Left cardiac atrium (tissue), 4 donors: ENCODE measurements at regions not wholly inside any gene's neighbourhood (a gene's known extent, or its start where the extent isn't known, plus 50 kb on each side); places are given as distances from the start of the nearest gene placed in this dataset.
A peak's percentile ranks its signal among the peaks of the same experiment; 100 is the strongest.
"Not testable (repeated sequence)": the region's sequence is repeated elsewhere in the genome, so short reads cannot be mapped to it uniquely, and the experiment has no call there.

Source experiments
- ATAC-seq, 2 donors: fragments of 200-7000 bp; cut with Tn5 transposase; one replicate each; pipeline ENCODE4 v1.9.1; 2020; ENCODE audit warnings: mild to moderate bottlenecking in 2 of 2, moderate library complexity in 2 of 2
- DNase-seq: peaks from one replicate; pipeline ENCODE4 v3.0.0-alpha.2; 2020
- intact Hi-C, 2 donors: fragments of 100-400 bp; cut with DNase I; formaldehyde crosslinking; loops; one replicate each; pipeline versions ENCODE4 v1.14.1 to v1.15.1; 2022 to 2023
- donor health status: DM: no; HTN: yes; CAD: no.
- donor health status: DM: no; HTN: yes; CAD: no; lungs with severe emphysema.
- donor health status: DM: yes; HTN: yes; CAD: no.
- donor health status: Dilated cardiomyopathy.

- intact Hi-C loops: no loop called here
- DNase-seq (no peak), ATAC-seq (no peak)
These were observed 408.2 kb downstream of the BCOR start for GRCh38 chrX:39689376-39690104.

- DNase-seq (no peak), ATAC-seq (no peak)
- intact Hi-C loops: no loop called here
These were observed 407.0 kb downstream of the BCOR start for GRCh38 chrX:39690541-39691415.

GRCh38 chrX:39691724-39692123 lies 406.0 kb downstream of the BCOR start:
- no peak for ATAC-seq
- DNase-seq: no peak
- intact Hi-C loops: no loop called here

GRCh38 chrX:39692796-39693195 lies 405.0 kb downstream of the BCOR start:
- no peak for ATAC-seq
- intact Hi-C loops: no loop called here
- no peak for DNase-seq

GRCh38 chrX:39693298-39693697 lies 404.5 kb downstream of the BCOR start:
- intact Hi-C loops: no loop called here
- no peak for ATAC-seq
- DNase-seq: no peak

GRCh38 chrX:39702636-39703035 lies 395.1 kb downstream of the BCOR start:
- ATAC-seq, DNase-seq, intact Hi-C loops: not testable (repeated sequence)

GRCh38 chrX:39703307-39703706 lies 394.5 kb downstream of the BCOR start:
- intact Hi-C loops: no loop called here
- ATAC-seq (no peak), DNase-seq (no peak)

GRCh38 chrX:39704590-39704989 lies 393.2 kb downstream of the BCOR start:
- ATAC-seq (no peak), DNase-seq (no peak)
- intact Hi-C loops: no loop called here

GRCh38 chrX:39705290-39705689 lies 392.5 kb downstream of the BCOR start:
- intact Hi-C loops: no loop called here
- ATAC-seq (peak; percentile 72 to 95), DNase-seq (peak; percentile 75)

GRCh38 chrX:39709364-39709763 lies 388.4 kb downstream of the BCOR start:
- DNase-seq (no peak), ATAC-seq (no peak)
- intact Hi-C loops: no loop called here

- no peak for ATAC-seq
- no peak for DNase-seq
- intact Hi-C loops: no loop called here
These were observed 387.9 kb downstream of the BCOR start for GRCh38 chrX:39709812-39710211.

GRCh38 chrX:39710776-39711175 lies 387.0 kb downstream of the BCOR start:
- DNase-seq: no peak
- intact Hi-C loops: no loop called here
- ATAC-seq: no peak

- DNase-seq (no peak), ATAC-seq (no peak)
- intact Hi-C loops: no loop called here
These were observed 383.3 kb downstream of the BCOR start for GRCh38 chrX:39714471-39714870.

GRCh38 chrX:39716401-39716800 lies 381.4 kb downstream of the BCOR start:
- DNase-seq: no peak
- intact Hi-C loops: no loop called here
- no peak for ATAC-seq

GRCh38 chrX:39716802-39717540 lies 380.8 kb downstream of the BCOR start:
- intact Hi-C loops: no loop called here
- ATAC-seq (no peak), DNase-seq (no peak)

- ATAC-seq: no peak
- intact Hi-C loops: no loop called here
- no peak for DNase-seq
These were observed 378.8 kb downstream of the BCOR start for GRCh38 chrX:39718981-39719380.

- intact Hi-C loops: loop anchor here in 1 of 2 donors (10.0 kb wide), 1 partner anchor 456 kb away; no protein-coding TSS in a partner anchor
- ATAC-seq: peak in 1 of 2 donors; percentile 15
- no peak for DNase-seq
These were observed 376.8 kb downstream of the BCOR start for GRCh38 chrX:39720945-39721344.

GRCh38 chrX:39721566-39722279 lies 376.0 kb downstream of the BCOR start:
- intact Hi-C loops: loop anchor here in 1 of 2 donors (10.0 kb wide), 1 partner anchor 457 kb away; no protein-coding TSS in a partner anchor
- peak; percentile 56 for DNase-seq
- ATAC-seq: peak; percentile 61 to 83

- DNase-seq (no peak), ATAC-seq (no peak)
- intact Hi-C loops: loop anchor here in 1 of 2 donors (10.0 kb wide), 1 partner anchor 460 kb away; no protein-coding TSS in a partner anchor
These were observed 373.2 kb downstream of the BCOR start for GRCh38 chrX:39724544-39724943.
